Naive thymus-derived CD8-positive, alpha-beta T cell (primary cell): ENCODE measurements at regions not wholly inside any gene's neighbourhood (a gene's known extent, or its start where the extent isn't known, plus 50 kb on each side); places are given as distances from the start of the nearest gene placed in this dataset.
A peak's percentile ranks its signal among the peaks of the same experiment; 100 is the strongest.

Experiments
- ATAC-seq, 2 donors: fragments of 150-1000 bp; cut with Tn5 transposase in 1 of 2; sonication (Bioruptor Pico), chemical (Tn5 transposase) in 1 of 2; 1 replicate in 1 of 2; 2 replicates in 1 of 2; pipeline ENCODE4 v1.10.0; 2021; ENCODE audit warnings: mild to moderate bottlenecking in 2 of 2, moderate library complexity in 2 of 2
- POLR2A ChIA-PET: fragments of 350-600 bp; sonication (Branson Sonifier 250); formaldehyde crosslinking; loops from one replicate; lab custom pipeline; 2021; ENCODE audit warnings: antibody characterized with exemption; lab: Charles Lee
- DNase-seq, 10 donors: peaks; one replicate each; pipeline versions ENCODE4 v3.0.0 to v3.0.0-alpha.2; 2020 to 2022
- H3K27ac Mint-ChIP-seq, 10 donors: one replicate each; pipeline ENCODE4 v1.8.0; 2020 to 2022; ENCODE audit warnings: mild to moderate bottlenecking in 10 of 10, mixed read lengths in 10 of 10, moderate library complexity in 4 of 10, inconsistent platforms in 1 of 10
- H3K27me3 Mint-ChIP-seq, 5 donors: one replicate each; pipeline ENCODE4 v1.8.0; 2021 to 2022; ENCODE audit warnings: mixed read lengths in 5 of 5
- H3K36me3 Mint-ChIP-seq, 3 donors: one replicate each; pipeline ENCODE4 v1.8.0; 2020 to 2022; ENCODE audit warnings: mixed read lengths in 3 of 3, mild to moderate bottlenecking in 2 of 3, inconsistent platforms in 1 of 3
- H3K4me1 Mint-ChIP-seq, 4 donors: one replicate each; pipeline ENCODE4 v1.8.0; 2021 to 2022; ENCODE audit warnings: mixed read lengths in 4 of 4
- H3K4me3 Mint-ChIP-seq, 10 donors: one replicate each; pipeline ENCODE4 v1.8.0; 2020 to 2022; ENCODE audit warnings: mild to moderate bottlenecking in 10 of 10, mixed read lengths in 10 of 10, moderate library complexity in 6 of 10, inconsistent platforms in 1 of 10
- H3K9me3 Mint-ChIP-seq, 9 donors: one replicate each; pipeline ENCODE4 v1.8.0; 2020 to 2022; ENCODE audit warnings: mixed read lengths in 9 of 9, mild to moderate bottlenecking in 3 of 9, inconsistent platforms in 1 of 9, moderate library complexity in 1 of 9

- DNase-seq (no peak), ATAC-seq (no peak)
- POLR2A ChIA-PET, result no interaction called here
- H3K9me3 Mint-ChIP-seq, result no peaks in the 10 kb centered on the region
- H3K27me3 Mint-ChIP-seq, result peaks cover 0 to 12% (median 7%) of the 10 kb centered on the region in 5 donors
- no peaks in the 10 kb centered on the region for H3K4me1 Mint-ChIP-seq
- no peaks in the 10 kb centered on the region for H3K36me3 Mint-ChIP-seq
- no peak overlapping the region for H3K4me3 Mint-ChIP-seq
- peak overlapping the region in 1 of 10 donors; percentile 26 for H3K27ac Mint-ChIP-seq
These were observed 118.7 kb upstream of the ACP3 start for GRCh38 chr3:132198516-132198915.

GRCh38 chr3:132199451-132199850 lies 117.8 kb upstream of the ACP3 start:
- no peaks in the 10 kb centered on the region for H3K36me3 Mint-ChIP-seq
- peaks cover 0 to 9% (median 2%) of the 10 kb centered on the region in 5 donors for H3K27me3 Mint-ChIP-seq
- H3K27ac Mint-ChIP-seq, result no peak overlapping the region
- H3K9me3 Mint-ChIP-seq, result no peaks in the 10 kb centered on the region
- no peak for DNase-seq
- H3K4me3 Mint-ChIP-seq, result no peak overlapping the region
- no peaks in the 10 kb centered on the region for H3K4me1 Mint-ChIP-seq
- ATAC-seq, result no peak
- POLR2A ChIA-PET, result no interaction called here

GRCh38 chr3:132202586-132202985 lies 114.6 kb upstream of the ACP3 start:
- H3K27me3 Mint-ChIP-seq, result peaks cover 0 to 4% (median 3%) of the 10 kb centered on the region in 5 donors
- ATAC-seq, result no peak

GRCh38 chr3:132203889-132204596 lies 113.2 kb upstream of the ACP3 start:
- H3K36me3 Mint-ChIP-seq, result no peaks in the 10 kb centered on the region
- ATAC-seq, result no peak

More at GRCh38 chr3:132202586-132202985, 114.6 kb upstream of the ACP3 start:
- Mint-ChIP-seq H3K4me1 (no peaks in the 10 kb centered on the region), H3K9me3 (no peaks in the 10 kb centered on the region), H3K36me3 (no peaks in the 10 kb centered on the region), H3K4me3 (no peak overlapping the region), H3K27ac (no peak overlapping the region)
- POLR2A ChIA-PET, result no interaction called here
- DNase-seq, result no peak

GRCh38 chr3:132205609-132206008 lies 111.6 kb upstream of the ACP3 start:
- POLR2A ChIA-PET, result no interaction called here
- ATAC-seq (no peak), DNase-seq (no peak)
- no peak overlapping the region for H3K27ac Mint-ChIP-seq
- no peak overlapping the region for H3K4me3 Mint-ChIP-seq
- H3K4me1 Mint-ChIP-seq, result no peaks in the 10 kb centered on the region
- peaks cover 3 to 15% (median 7%) of the 10 kb centered on the region in 5 donors for H3K27me3 Mint-ChIP-seq
- H3K9me3 Mint-ChIP-seq, result no peaks in the 10 kb centered on the region
- H3K36me3 Mint-ChIP-seq, result no peaks in the 10 kb centered on the region

More at GRCh38 chr3:132203889-132204596, 113.2 kb upstream of the ACP3 start:
- DNase-seq, result no peak
- Mint-ChIP-seq H3K9me3 (no peaks in the 10 kb centered on the region), H3K27ac (no peak overlapping the region), H3K27me3 (peaks cover 0 to 9% (median 8%) of the 10 kb centered on the region in 5 donors), H3K4me1 (no peaks in the 10 kb centered on the region), H3K4me3 (no peak overlapping the region)
- POLR2A ChIA-PET, result no interaction called here

- no peaks in the 10 kb centered on the region for H3K9me3 Mint-ChIP-seq
- H3K36me3 Mint-ChIP-seq, result no peaks in the 10 kb centered on the region
- no peak overlapping the region for H3K4me3 Mint-ChIP-seq
- no peak for ATAC-seq
- no peak overlapping the region for H3K27ac Mint-ChIP-seq
- no peak for DNase-seq
- H3K27me3 Mint-ChIP-seq, result peaks cover 14 to 31% (median 17%) of the 10 kb centered on the region in 5 donors
- H3K4me1 Mint-ChIP-seq, result no peaks in the 10 kb centered on the region
- POLR2A ChIA-PET, result no interaction called here
These were observed 107.4 kb upstream of the ACP3 start for GRCh38 chr3:132209855-132210254.

- no peak overlapping the region for H3K4me3 Mint-ChIP-seq
- ATAC-seq, result no peak
- H3K36me3 Mint-ChIP-seq, result no peaks in the 10 kb centered on the region
- H3K27me3 Mint-ChIP-seq, result peaks cover 14 to 31% (median 17%) of the 10 kb centered on the region in 5 donors
- no peaks in the 10 kb centered on the region for H3K9me3 Mint-ChIP-seq
- peak overlapping the region in 1 of 10 donors; percentile 78 for H3K27ac Mint-ChIP-seq
- POLR2A ChIA-PET, result no interaction called here
- DNase-seq, result no peak
- H3K4me1 Mint-ChIP-seq, result no peaks in the 10 kb centered on the region
These were observed 106.5 kb upstream of the ACP3 start for GRCh38 chr3:132210476-132211346.

- DNase-seq, result no peak
- Mint-ChIP-seq H3K27me3 (peaks cover 14 to 31% (median 18%) of the 10 kb centered on the region in 5 donors), H3K4me3 (no peak overlapping the region)
These were observed 105.3 kb upstream of the ACP3 start for GRCh38 chr3:132211896-132212295.

GRCh38 chr3:132218817-132219755 lies 98.1 kb upstream of the ACP3 start:
- no peaks in the 10 kb centered on the region for H3K9me3 Mint-ChIP-seq
- no peaks in the 10 kb centered on the region for H3K36me3 Mint-ChIP-seq
- no peak overlapping the region for H3K27ac Mint-ChIP-seq
- no peaks in the 10 kb centered on the region for H3K4me1 Mint-ChIP-seq
- no peak overlapping the region for H3K4me3 Mint-ChIP-seq
- ATAC-seq, result no peak
- POLR2A ChIA-PET, result no interaction called here
- no peak for DNase-seq
- H3K27me3 Mint-ChIP-seq, result peaks cover 0 to 6% (median 2%) of the 10 kb centered on the region in 5 donors

More at GRCh38 chr3:132211896-132212295, 105.3 kb upstream of the ACP3 start:
- Mint-ChIP-seq H3K36me3 (no peaks in the 10 kb centered on the region), H3K9me3 (no peaks in the 10 kb centered on the region), H3K27ac (no peak overlapping the region), H3K4me1 (no peaks in the 10 kb centered on the region)
- no peak for ATAC-seq
- POLR2A ChIA-PET, result no interaction called here

GRCh38 chr3:132220986-132221385 lies 96.2 kb upstream of the ACP3 start:
- Mint-ChIP-seq H3K9me3 (no peaks in the 10 kb centered on the region), H3K4me3 (no peak overlapping the region), H3K4me1 (no peaks in the 10 kb centered on the region), H3K36me3 (no peaks in the 10 kb centered on the region), H3K27ac (no peak overlapping the region), H3K27me3 (peaks cover 0 to 6% (median 2%) of the 10 kb centered on the region in 5 donors)
- no peak for DNase-seq
- ATAC-seq, result no peak
- POLR2A ChIA-PET, result no interaction called here

- no peak overlapping the region for H3K4me3 Mint-ChIP-seq
- POLR2A ChIA-PET, result no interaction called here
- no peaks in the 10 kb centered on the region for H3K36me3 Mint-ChIP-seq
- no peaks in the 10 kb centered on the region for H3K4me1 Mint-ChIP-seq
- H3K27me3 Mint-ChIP-seq, result peaks cover 1 to 12% (median 6%) of the 10 kb centered on the region in 5 donors
- ATAC-seq (no peak), DNase-seq (no peak)
- H3K27ac Mint-ChIP-seq, result no peak overlapping the region
- no peaks in the 10 kb centered on the region for H3K9me3 Mint-ChIP-seq
These were observed 94.2 kb upstream of the ACP3 start for GRCh38 chr3:132222868-132223538.

GRCh38 chr3:132225664-132226063 lies 91.5 kb upstream of the ACP3 start:
- Mint-ChIP-seq H3K9me3 (no peaks in the 10 kb centered on the region), H3K4me3 (no peak overlapping the region)

More at GRCh38 chr3:132225664-132226063, 91.5 kb upstream of the ACP3 start:
- Mint-ChIP-seq H3K27ac (no peak overlapping the region), H3K4me1 (no peaks in the 10 kb centered on the region), H3K36me3 (no peaks in the 10 kb centered on the region), H3K27me3 (peaks cover 3 to 9% (median 3%) of the 10 kb centered on the region in 5 donors)
- ATAC-seq, result no peak
- DNase-seq, result no peak
- POLR2A ChIA-PET, result no interaction called here
